Upper lobe of left lung (tissue), 4 donors: ENCODE measurements at regions not wholly inside any gene's neighbourhood (a gene's known extent, or its start where the extent isn't known, plus 50 kb on each side); places are given as distances from the start of the nearest gene placed in this dataset.

ENCODE experiments used
- CTCF ChIP-seq, 6 experiments: fragments of 450-650 bp in 4 of 6; fragments of 200-600 bp in 2 of 6; sonication (generic) in 2 of 6; IDR thresholded peaks; one replicate each; pipeline ENCODE4 v1.5.1; 2016 to 2019; ENCODE audit warnings: antibody characterized with exemption in 6 of 6
- EP300 ChIP-seq, 4 donors: sonication (generic); formaldehyde crosslinking; IDR thresholded peaks; one replicate each; pipeline ENCODE4 v1.5.1; 2017; ENCODE audit warnings: antibody characterized with exemption in 4 of 4, control low read depth in 2 of 4
- POLR2A ChIP-seq, 4 donors: fragments of 450-650 bp; IDR thresholded peaks; one replicate each; pipeline ENCODE4 v1.5.1; 2016 to 2017; ENCODE audit warnings: antibody characterized with exemption in 4 of 4, mild to moderate bottlenecking in 2 of 4
- POLR2AphosphoS5 ChIP-seq, 2 donors: sonication (generic); formaldehyde crosslinking; IDR thresholded peaks; one replicate each; pipeline ENCODE4 v1.5.1; 2017; ENCODE audit warnings: antibody characterized with exemption in 2 of 2

- TF ChIP-seq CTCF (IDR thresholded peaks at IDR 0.05) (no peak), POLR2AphosphoS5 (IDR thresholded peaks at IDR 0.05) (no peak), EP300 (IDR thresholded peaks at IDR 0.05) (no peak), POLR2A (IDR thresholded peaks at IDR 0.05) (no peak)
These were observed 170.2 kb upstream of the CITED2 start for GRCh38 chr6:139544701-139545057.
